ENCODE measurements at regions not wholly inside any gene's neighbourhood (a gene's known extent, or its start where the extent isn't known, plus 50 kb on each side); places are given as distances from the start of the nearest gene placed in this dataset.
A peak's percentile ranks its signal among the peaks of the same experiment; 100 is the strongest.

- TF ChIP-seq Cebpa-rat (IDR thresholded peaks at IDR 0.05), result no peak
- H3K9me3 ChIP-seq (replicated peaks in 1 of 11), result no peaks in the 10 kb centered on the region
- H4K20me1 ChIP-seq, result no peaks in the 10 kb centered on the region
- no peak overlapping the region for H3K4me3 ChIP-seq
- no peaks in the 10 kb centered on the region for H3K27me3 ChIP-seq
- H3K9ac ChIP-seq, result no peak overlapping the region
- H3K27ac ChIP-seq, result no peak overlapping the region
- no peaks in the 10 kb centered on the region for H3K36me3 ChIP-seq
- peaks cover 11 to 26% (median 18%) of the 10 kb centered on the region in 10 experiments for H3K4me1 ChIP-seq
- H3K4me2 ChIP-seq, result no peak overlapping the region
Measured at GRCh38 chr2:240255165-240255491, 114.7 kb upstream of the OTOS start.

DNA sequence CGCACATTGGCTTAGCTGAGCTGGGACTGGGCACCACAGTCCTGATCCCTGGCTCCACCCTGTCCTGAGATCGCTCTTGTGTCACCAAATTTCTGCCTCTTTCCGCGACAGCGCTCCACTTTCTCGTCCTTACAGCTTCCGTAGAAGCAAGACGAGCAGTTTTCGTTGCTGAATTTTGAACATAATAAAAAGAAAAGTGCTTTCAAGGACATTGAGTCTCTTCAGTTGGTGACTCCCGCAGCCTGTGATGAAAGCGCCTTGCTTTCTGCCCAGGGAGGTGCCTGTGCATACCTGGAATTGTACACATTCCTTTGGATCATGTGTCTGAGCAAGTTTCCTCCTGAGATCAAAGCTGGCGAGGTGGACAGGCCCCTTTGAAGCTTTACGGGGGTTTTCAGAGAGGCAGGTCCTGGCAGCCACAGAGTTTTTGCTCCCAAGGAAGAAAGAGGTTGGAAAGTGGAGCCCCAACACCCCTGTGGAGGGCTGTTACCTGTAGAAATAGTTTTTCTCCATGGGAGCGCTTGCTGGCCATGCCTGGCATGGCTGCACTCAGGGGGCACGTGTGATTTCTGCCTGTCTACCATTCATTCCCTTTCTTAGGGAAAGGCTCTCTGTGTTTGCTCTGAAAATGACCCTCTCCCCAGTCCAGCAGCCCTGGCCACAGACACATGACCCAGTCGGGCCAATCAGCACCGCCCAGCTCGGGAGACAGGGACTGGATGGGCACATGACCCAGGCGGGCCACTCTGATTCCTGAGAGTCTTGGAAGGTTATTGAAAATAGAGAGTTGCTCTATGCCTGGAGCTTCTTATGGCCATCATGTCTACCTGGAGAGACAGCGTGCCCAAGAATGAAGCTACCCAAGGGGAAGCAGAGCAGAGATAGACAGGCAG lies 115.6 kb upstream of the OTOS start:
- Histone ChIP-seq H3K36me3 (no peaks in the 10 kb centered on the region), H3K4me1 (peaks cover 3 to 17% (median 9%) of the 10 kb centered on the region in 10 experiments; a peak in 19 of 20 replicates), H3K27me3 (no peaks in the 10 kb centered on the region), H3K9me3 (replicated peaks in 1 of 11) (peaks cover 0 to 2% (median 0%) of the 10 kb centered on the region in 11 experiments; a peak in 3 of 22 replicates), H3K9ac (no peak overlapping the region), H3K27ac (no peak overlapping the region), H3K4me3 (no peak overlapping the region), H4K20me1 (no peaks in the 10 kb centered on the region), H3K4me2 (no peak overlapping the region)
- no peak for TF ChIP-seq Cebpa-rat (IDR thresholded peaks at IDR 0.05)

- Histone ChIP-seq H3K36me3 (no peaks in the 10 kb centered on the region), H3K27ac (no peak overlapping the region), H3K4me1 (peaks cover 0 to 10% (median 2%) of the 10 kb centered on the region in 10 experiments; a peak in 5 of 20 replicates), H3K4me3 (no peak overlapping the region), H3K9me3 (replicated peaks in 1 of 11) (peaks cover 3 to 11% (median 8%) of the 10 kb centered on the region in 11 experiments), H3K4me2 (no peak overlapping the region), H4K20me1 (no peaks in the 10 kb centered on the region), H3K27me3 (no peaks in the 10 kb centered on the region), H3K9ac (no peak overlapping the region)
- TF ChIP-seq Cebpa-rat (IDR thresholded peaks at IDR 0.05), result no peak
Measured at GRCh38 chr2:240256704-240257637, 116.5 kb upstream of the OTOS start.

GRCh38 chr2:240257940-240258580 lies 117.6 kb upstream of the OTOS start:
- no peak for TF ChIP-seq Cebpa-rat (IDR thresholded peaks at IDR 0.05)
- Histone ChIP-seq H4K20me1 (no peaks in the 10 kb centered on the region), H3K27me3 (no peaks in the 10 kb centered on the region), H3K4me3 (no peak overlapping the region), H3K9ac (no peak overlapping the region), H3K4me1 (peaks cover 0 to 10% (median 0%) of the 10 kb centered on the region in 10 experiments; a peak in 4 of 20 replicates), H3K36me3 (peaks cover 0 to 5% (median 0%) of the 10 kb centered on the region in 11 experiments; a peak in 1 of 22 replicates), H3K4me2 (no peak overlapping the region), H3K9me3 (replicated peaks in 1 of 11) (peaks cover 14 to 22% (median 19%) of the 10 kb centered on the region in 11 experiments), H3K27ac (no peak overlapping the region)

DNA sequence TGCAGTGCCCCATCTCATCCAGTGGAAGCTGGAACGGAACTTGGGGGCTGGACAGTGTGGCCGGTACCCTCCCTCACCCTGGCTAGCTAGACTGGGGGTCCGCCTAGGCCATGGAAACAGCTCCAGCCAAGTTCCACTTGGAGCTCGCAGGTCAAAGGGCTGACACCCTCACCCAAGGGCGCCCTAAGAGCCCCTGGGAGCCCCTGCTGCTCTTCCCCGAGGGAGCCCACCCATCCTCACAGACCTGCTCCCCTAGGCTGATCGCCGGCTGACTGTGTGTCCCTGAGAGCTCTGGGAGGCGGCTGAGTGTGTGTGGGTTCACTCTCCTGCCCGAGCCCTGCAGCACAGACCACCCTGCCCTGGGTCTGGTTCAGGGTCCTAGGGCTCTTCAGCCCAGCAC lies 118.2 kb upstream of the OTOS start:
- no peak overlapping the region for H3K9ac ChIP-seq
- peaks cover 0 to 10% (median 0%) of the 10 kb centered on the region in 10 experiments; a peak in 4 of 20 replicates for H3K4me1 ChIP-seq
- peaks cover 0 to 5% (median 0%) of the 10 kb centered on the region in 11 experiments; a peak in 2 of 22 replicates for H3K36me3 ChIP-seq
- no peak for TF ChIP-seq Cebpa-rat (IDR thresholded peaks at IDR 0.05)
- H3K4me2 ChIP-seq, result no peak overlapping the region
- peaks cover 20 to 28% (median 25%) of the 10 kb centered on the region in 11 experiments for H3K9me3 ChIP-seq (replicated peaks in 1 of 11)
- H3K27ac ChIP-seq, result 0 out of 22 replicates have a peak overlapping the region, but pooled peaks of 1 of the 11 experiments have one; percentile 25
- no peaks in the 10 kb centered on the region for H3K27me3 ChIP-seq
- no peaks in the 10 kb centered on the region for H4K20me1 ChIP-seq
- H3K4me3 ChIP-seq, result no peak overlapping the region

DNA sequence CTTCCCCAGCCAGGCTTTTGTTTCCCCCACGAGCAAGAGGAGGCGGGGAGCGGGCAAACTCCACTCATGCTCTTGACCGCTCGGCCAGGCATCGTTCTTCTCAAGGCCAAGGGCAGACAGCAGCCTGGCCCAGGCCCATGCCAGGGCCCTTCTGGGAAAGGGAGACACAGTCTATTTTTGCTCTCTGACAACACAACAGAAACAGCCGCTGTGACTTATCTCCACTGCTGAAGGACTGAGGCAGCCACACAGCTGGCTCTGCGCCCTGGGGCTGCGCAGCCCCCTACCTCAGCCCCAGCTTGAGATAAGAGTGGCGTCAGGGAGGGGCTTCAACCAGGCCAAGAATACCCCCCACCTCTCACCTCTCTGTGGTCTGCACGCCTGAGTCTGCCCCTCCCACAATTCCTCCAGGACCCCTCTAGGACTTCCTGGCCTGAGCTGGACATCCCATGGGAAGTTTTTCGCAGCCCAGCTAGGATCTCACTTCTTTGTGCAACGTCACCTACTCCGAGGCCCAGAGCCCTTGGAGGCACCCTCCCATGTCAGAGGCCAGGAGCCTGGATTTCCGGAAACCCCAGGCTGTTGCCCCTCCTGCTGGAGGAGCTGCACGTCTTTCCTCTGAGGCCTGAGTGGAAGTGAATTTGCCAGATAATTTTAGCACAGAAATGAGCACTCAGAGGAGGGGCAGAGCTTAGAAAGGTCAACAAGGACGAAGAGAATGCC lies 118.9 kb upstream of the OTOS start:
- Histone ChIP-seq H3K4me2 (no peak overlapping the region), H3K27ac (0 out of 22 replicates have a peak overlapping the region, but pooled peaks of 1 of the 11 experiments have one; percentile 25), H3K9me3 (replicated peaks in 1 of 11) (peaks cover 25 to 32% (median 30%) of the 10 kb centered on the region in 11 experiments), H3K4me3 (no peak overlapping the region), H3K4me1 (peaks cover 0 to 10% (median 0%) of the 10 kb centered on the region in 10 experiments; a peak in 4 of 20 replicates), H3K27me3 (no peaks in the 10 kb centered on the region), H3K36me3 (peaks cover 0 to 5% (median 0%) of the 10 kb centered on the region in 11 experiments; a peak in 2 of 22 replicates), H3K9ac (no peak overlapping the region), H4K20me1 (no peaks in the 10 kb centered on the region)
- no peak for TF ChIP-seq Cebpa-rat (IDR thresholded peaks at IDR 0.05)

GRCh38 chr2:240259924-240260529 lies 119.6 kb upstream of the OTOS start:
- Histone ChIP-seq H3K9me3 (replicated peaks in 1 of 11) (peaks cover 25 to 32% (median 30%) of the 10 kb centered on the region in 11 experiments), H3K27me3 (no peaks in the 10 kb centered on the region), H3K4me1 (peaks cover 0 to 10% (median 0%) of the 10 kb centered on the region in 10 experiments; a peak in 4 of 20 replicates), H3K4me2 (no peak overlapping the region), H3K27ac (0 out of 22 replicates have a peak overlapping the region, but pooled peaks of 1 of the 11 experiments have one; percentile 25), H3K36me3 (peaks cover 0 to 5% (median 0%) of the 10 kb centered on the region in 11 experiments; a peak in 2 of 22 replicates), H3K9ac (no peak overlapping the region), H4K20me1 (no peaks in the 10 kb centered on the region), H3K4me3 (no peak overlapping the region)
- TF ChIP-seq Cebpa-rat (IDR thresholded peaks at IDR 0.05), result no peak

Data from BLaER1 treated with 17β-estradiol and CSF1 and Interleukin-3, amounts not matched to agents 10 nM and 100 nM (cell line).